Activated CD8-positive, alpha-beta memory T cell treated with anti-CD3 and anti-CD28 coated beads for 48 hours (primary cell): ENCODE measurements at regions not wholly inside any gene's neighbourhood (a gene's known extent, or its start where the extent isn't known, plus 50 kb on each side); places are given as distances from the start of the nearest gene placed in this dataset.
"Not testable (repeated sequence)": the region's sequence is repeated elsewhere in the genome, so short reads cannot be mapped to it uniquely, and the experiment has no call there.

Experiments
- DNase-seq, 3 experiments: peaks; one replicate each; pipeline ENCODE4 v3.0.0-alpha.2; 2020; ENCODE audit warnings: low read depth in 2 of 3, low spot score in 2 of 3

DNA sequence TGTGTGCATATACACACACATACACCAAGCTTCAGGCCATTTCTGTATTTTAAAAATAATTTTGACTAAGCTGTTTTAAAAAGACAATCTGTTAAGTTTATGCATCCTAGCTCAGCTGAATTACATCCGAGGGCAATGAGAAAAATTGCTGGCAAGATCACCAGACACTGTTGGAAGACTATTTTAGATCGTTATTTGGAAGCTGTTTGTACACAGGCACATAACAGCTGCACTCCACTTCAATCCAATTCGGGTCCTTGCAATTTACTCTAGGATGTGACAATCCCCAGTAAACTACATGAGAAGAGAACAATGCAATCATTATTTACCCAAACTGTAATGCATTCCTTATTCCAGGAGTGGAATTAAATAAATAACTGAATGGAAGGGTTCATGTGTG lies 79.3 kb upstream of the RASA1 start:
- no peak for DNase-seq

DNA sequence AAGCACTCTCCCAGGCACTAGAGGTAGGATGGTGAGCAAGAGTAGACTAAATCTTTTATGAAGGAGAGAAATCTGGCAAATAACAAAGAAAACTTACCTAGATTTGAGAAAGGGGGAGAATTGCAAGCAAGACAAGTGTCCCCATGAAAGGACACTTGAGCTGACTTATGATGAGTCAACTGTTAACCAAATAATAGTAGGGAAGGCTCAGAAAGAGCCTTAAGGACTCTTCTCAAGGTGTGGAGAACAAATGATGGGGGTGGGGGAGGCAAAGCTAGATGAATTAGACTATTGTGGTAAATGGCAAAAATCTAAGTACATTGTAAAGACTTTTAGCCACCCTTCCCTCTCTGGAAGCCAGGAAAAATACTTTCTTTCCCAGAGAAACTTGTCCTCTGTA lies 77.6 kb upstream of the RASA1 start:
- no peak for DNase-seq

DNA sequence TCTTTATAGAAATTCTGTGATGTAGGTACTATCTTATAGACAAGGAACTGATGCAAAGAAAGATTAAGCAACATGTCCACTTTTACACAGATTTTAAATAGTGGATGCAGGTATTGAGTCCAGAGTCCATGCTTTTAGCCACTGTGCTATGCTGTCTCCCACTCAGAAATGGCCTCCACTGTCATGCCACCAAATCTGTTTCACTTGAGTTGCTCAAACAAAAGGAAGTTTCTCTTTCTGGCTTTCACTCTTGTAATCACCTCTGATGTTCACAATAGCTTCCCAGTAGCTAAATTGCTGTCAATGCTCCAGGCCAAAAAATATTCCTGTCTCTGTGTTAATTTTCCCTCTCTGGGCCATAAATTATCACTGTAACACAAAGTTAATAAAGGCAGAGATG lies 77.0 kb upstream of the RASA1 start:
- DNase-seq: no peak

DNA sequence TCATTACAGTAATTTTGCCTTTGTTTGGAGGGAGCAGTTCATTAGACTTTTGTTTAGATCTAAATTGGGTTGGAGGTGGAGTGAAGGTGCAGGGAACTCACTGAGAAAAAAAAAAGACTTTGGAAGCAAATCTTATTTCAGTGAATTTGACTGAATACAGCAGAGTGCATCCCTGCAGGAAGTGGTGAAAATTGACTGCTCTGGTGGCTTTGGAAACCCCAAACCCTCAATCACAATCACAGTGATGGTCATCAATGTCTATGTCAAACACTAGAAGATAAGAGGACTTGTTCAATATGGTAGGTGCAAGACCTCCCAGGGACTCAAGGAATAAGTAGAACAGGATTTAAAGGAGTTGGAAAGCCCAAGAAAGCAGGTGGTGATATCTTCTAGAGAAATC lies 76.0 kb upstream of the RASA1 start:
- DNase-seq: no peak

DNA sequence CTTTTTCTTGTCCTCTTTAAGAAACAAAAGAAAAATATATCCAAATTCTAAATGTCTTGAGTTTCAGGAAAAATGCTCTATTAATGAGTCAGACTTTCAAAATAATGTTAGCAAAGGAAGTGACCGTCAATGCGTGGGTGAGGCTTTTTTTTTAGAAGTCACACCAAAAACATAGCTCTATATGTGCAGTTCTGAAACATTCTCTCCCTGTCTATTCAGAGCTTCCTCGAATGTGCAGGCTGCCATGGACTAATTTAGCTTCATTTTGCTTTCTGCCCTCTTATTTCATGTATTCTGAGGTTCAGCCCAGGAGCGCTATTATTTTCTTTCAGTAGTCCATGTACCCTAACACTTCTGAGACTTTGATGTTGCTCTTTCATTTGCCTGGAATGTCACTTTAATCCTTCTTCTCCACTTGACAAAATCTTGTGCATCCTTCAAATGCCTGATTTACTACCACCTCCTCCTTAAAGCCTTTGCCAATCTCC lies 72.5 kb upstream of the RASA1 start:
- DNase-seq: no peak

DNA sequence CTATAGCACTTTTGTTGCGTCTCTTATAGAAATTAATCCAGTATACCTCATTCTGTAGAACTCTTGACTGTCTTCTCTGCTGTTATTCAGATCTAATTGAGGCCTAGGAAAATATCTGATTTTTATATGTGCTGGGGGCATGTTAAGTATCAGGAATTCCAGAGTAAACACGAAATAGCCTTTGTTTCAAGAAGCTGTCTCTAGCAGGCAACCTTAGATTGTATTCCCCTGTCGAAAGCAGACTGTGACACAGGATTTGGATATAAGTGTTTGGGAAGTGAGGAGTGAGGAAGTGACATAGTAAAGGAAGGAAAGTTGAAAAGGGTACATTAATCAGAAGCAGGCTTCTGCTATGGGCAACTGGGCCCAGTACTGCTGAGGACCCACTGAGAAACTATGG lies 72.1 kb upstream of the RASA1 start:
- no peak for DNase-seq

DNA sequence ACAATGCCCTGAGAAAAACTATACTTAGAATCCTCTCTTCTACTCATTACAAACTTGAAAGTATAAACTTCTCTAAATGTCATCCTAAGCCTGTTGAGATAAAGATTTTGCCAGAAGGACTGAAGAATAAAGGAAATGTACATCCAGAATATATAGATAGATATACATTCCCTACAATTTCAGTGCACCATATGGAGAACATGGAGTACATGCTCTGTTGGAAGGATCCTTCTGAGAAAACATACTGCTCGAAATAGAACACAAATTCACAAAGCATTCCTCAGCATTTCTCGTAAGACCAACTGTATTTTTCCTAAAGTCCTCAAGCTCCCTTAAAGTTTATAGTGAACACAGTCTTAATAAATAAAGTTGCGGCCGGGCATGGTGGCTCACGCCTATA lies 69.7 kb upstream of the RASA1 start:
- no peak for DNase-seq

DNA sequence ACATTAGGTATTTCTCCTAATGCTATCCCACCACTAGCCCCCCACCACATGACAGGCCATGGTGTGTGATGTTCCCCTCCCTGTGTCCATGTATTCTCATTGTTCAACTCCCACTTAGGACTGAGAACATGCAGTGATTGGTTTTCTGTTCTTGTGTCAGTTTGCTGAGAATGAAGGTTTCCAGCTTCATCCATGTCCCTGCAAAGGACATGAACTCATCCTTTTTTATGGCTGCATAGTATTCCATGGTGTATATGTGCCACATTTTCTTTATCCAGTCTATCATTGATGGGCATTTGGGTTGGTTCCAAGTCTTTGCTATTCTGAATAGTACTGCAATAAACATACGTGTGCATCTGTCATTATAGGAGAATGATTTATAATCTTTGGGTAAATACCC lies 68.4 kb upstream of the RASA1 start:
- DNase-seq: not testable (repeated sequence)

DNA sequence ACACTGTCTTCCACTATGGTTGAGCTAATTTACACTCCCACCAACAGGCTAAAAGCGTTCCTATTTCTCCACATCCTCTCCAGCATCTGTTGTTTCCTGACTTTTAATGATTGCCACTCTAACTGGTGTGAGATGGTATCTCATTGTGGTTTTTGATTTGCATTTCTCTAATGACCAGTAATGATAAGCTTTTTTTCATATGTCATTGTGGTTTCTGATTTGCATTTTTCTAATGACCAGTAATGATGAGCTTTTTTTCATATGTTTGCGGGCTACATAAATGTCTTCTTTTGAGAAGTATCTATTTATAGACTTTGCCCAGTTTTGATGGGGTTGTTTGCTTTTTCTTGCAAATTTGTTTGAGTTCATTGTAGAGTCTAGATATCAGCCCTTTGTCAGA lies 68.0 kb upstream of the RASA1 start:
- not testable (repeated sequence) for DNase-seq

DNA sequence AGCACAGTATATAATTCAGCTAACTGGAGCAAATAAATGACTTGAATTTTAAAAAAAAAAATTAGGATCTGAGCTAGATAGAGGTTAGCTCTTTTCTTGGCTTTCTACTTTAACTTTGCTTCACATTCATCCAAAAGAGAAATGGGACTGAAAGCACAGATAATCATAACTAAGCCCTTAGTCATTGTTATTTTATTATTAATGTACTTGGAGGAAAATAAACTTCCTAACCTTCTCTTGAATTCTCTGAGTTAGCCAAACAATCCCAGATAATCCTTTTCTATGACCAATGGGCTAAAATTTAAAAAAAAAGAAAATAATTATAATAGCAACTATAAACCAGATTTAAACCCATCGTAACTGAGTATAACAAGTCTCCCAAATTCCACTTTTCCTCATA lies 57.6 kb upstream of the RASA1 start:
- no peak for DNase-seq

DNA sequence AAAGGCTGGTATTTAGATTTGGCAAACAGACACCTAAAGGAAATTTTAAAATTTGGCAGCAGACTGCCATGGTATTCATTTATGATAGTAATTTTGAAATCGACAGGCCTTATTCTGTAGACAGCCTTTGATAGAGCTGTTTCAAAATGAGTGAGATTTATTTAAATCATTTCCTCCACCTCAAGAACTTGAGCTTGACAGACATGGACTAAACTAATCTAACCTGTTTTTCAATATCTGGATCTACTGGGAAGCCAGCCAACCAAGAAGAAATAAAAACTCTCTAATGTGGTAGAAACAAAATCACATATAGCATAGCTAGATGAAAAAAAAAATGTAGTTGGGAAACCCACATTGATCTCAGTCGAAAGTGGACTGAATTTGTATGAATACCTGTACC lies 56.9 kb upstream of the RASA1 start:
- DNase-seq: no peak

DNA sequence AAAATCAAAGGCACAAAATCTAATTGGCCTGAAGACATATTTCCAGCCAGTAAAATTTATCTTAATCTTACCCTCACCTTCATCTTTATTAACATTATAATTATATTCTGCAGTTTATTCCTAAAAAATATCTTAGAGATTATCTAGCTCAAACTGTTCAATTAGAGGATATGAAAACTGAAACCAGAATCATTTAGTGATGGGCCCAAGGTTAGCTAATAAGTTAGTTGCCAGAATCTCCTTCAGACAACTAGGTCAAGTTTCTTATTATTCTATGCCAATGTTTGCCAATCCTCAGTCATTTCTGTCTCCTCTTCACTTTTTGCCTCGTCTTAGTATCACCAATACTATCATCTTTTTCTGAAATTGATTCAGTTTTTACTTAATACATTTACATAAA lies 56.0 kb upstream of the RASA1 start:
- no peak for DNase-seq

DNA sequence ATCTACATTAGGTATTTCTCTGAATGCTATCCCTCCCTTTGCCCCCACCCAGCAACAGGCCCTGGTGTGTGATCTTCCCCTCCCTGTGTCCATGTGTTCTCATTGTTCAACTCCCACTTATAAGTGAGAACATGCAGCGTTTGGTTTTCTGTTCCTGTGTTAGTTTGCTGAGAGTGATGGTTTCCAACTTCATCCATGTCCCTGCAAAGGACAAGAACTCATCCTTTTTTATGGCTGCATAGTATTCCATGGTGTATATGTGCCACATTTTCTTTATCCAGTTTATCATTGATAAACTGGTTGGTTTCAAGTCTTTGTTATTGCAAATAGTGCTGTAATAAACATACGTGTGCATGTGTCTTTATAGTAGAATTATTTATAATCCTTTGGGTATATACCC lies 55.5 kb upstream of the RASA1 start:
- not testable (repeated sequence) for DNase-seq

DNA sequence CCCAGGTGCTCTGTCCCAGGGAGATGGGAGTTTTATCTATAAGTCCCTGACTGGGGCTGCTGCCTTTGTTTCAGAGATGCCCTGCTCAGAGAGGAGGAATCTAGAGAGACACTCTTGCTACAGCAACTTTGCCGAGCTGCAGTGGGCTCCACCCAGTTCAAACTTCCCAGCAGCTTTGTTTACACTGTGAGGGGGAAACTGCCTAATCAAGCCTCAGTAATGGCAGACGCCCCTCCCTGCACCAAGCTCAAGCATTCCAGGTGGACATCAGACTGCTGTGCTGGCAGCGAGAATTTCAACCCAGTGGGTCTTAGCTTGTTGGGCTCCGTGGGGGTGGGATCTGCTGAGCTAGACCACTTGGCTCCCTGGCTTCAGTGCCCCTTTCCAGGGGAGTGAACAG lies 50.2 kb upstream of the RASA1 start:
- DNase-seq: not testable (repeated sequence)
